Left lobe of liver (tissue), 2 donors: ENCODE measurements at regions not wholly inside any gene's neighbourhood (a gene's known extent, or its start where the extent isn't known, plus 50 kb on each side); places are given as distances from the start of the nearest gene placed in this dataset.
"Not testable (repeated sequence)": the region's sequence is repeated elsewhere in the genome, so short reads cannot be mapped to it uniquely, and the experiment has no call there.

Source experiments
- ATAC-seq: fragments of 200-7000 bp; cut with Tn5 transposase; one replicate; pipeline ENCODE4 v1.9.1; 2020; ENCODE audit warnings: mild to moderate bottlenecking, moderate library complexity
- DNase-seq: peaks from one replicate; pipeline ENCODE4 v3.0.0-alpha.2; 2020; ENCODE audit warnings: low spot score
- donor health status: DM: no; HTN: no; CAD: no; lungs with moderate emphysema.
- donor health status: DM: no; HTN: yes; CAD: no.

- ATAC-seq = no peak
- no peak for DNase-seq
Measured at GRCh38 chr17:14582996-14583395, 282.1 kb downstream of the HS3ST3B1 start.

- ATAC-seq (no peak), DNase-seq (no peak)
Measured at GRCh38 chr17:14581186-14581830, 280.4 kb downstream of the HS3ST3B1 start.

- ATAC-seq (no peak), DNase-seq (no peak)
Measured at GRCh38 chr17:14580499-14580898, 279.6 kb downstream of the HS3ST3B1 start.

- DNase-seq (no peak), ATAC-seq (no peak)
Measured at GRCh38 chr17:14579716-14580115, 278.8 kb downstream of the HS3ST3B1 start.

GRCh38 chr17:14575471-14575953, 274.6 kb downstream of the HS3ST3B1 start:
- no peak for DNase-seq
- peak; percentile 28 for ATAC-seq

GRCh38 chr17:14560325-14560724, 259.4 kb downstream of the HS3ST3B1 start:
- not testable (repeated sequence) for ATAC-seq, DNase-seq

- ATAC-seq (no peak), DNase-seq (no peak)
Measured at GRCh38 chr17:14559264-14560119, 258.6 kb downstream of the HS3ST3B1 start.

- DNase-seq (no peak), ATAC-seq (no peak)
Measured at GRCh38 chr17:14557480-14557879, 256.6 kb downstream of the HS3ST3B1 start.

- peak; percentile 61 for ATAC-seq
- no peak for DNase-seq
Measured at GRCh38 chr17:14553847-14554246, 253.0 kb downstream of the HS3ST3B1 start.

GRCh38 chr17:14552306-14552705, 251.4 kb downstream of the HS3ST3B1 start:
- ATAC-seq (no peak), DNase-seq (no peak)

- ATAC-seq = no peak
- DNase-seq = no peak
Measured at GRCh38 chr17:14547556-14547955, 246.7 kb downstream of the HS3ST3B1 start.

- ATAC-seq (no peak), DNase-seq (no peak)
Measured at GRCh38 chr17:14547016-14547415, 246.1 kb downstream of the HS3ST3B1 start.

GRCh38 chr17:14545156-14545906, 244.4 kb downstream of the HS3ST3B1 start:
- no peak for ATAC-seq
- no peak for DNase-seq

- ATAC-seq = no peak
- no peak for DNase-seq
Measured at GRCh38 chr17:14541714-14542113, 240.8 kb downstream of the HS3ST3B1 start.

GRCh38 chr17:14539801-14540200, 238.9 kb downstream of the HS3ST3B1 start:
- ATAC-seq (no peak), DNase-seq (no peak)

GRCh38 chr17:14532242-14532641, 231.4 kb downstream of the HS3ST3B1 start:
- DNase-seq, ATAC-seq: not testable (repeated sequence)

GRCh38 chr17:14525551-14526455, 224.9 kb downstream of the HS3ST3B1 start:
- DNase-seq (no peak), ATAC-seq (no peak)

GRCh38 chr17:14522795-14523387, 222.0 kb downstream of the HS3ST3B1 start:
- no peak for DNase-seq
- ATAC-seq = no peak

- DNase-seq, ATAC-seq: not testable (repeated sequence)
Measured at GRCh38 chr17:14518919-14519318, 218.0 kb downstream of the HS3ST3B1 start.

GRCh38 chr17:14514973-14515372, 214.1 kb downstream of the HS3ST3B1 start:
- DNase-seq (no peak), ATAC-seq (peak; percentile 56)
